CD4-positive, alpha-beta T cell treated with Interleukin-4 for 1 hour (primary cell): ENCODE measurements at regions not wholly inside any gene's neighbourhood (a gene's known extent, or its start where the extent isn't known, plus 50 kb on each side); places are given as distances from the start of the nearest gene placed in this dataset.

ENCODE experiments used
- DNase-seq, 2 donors: peaks; one replicate each; pipeline ENCODE4 v3.0.0-alpha.2; 2020 to 2022

DNA sequence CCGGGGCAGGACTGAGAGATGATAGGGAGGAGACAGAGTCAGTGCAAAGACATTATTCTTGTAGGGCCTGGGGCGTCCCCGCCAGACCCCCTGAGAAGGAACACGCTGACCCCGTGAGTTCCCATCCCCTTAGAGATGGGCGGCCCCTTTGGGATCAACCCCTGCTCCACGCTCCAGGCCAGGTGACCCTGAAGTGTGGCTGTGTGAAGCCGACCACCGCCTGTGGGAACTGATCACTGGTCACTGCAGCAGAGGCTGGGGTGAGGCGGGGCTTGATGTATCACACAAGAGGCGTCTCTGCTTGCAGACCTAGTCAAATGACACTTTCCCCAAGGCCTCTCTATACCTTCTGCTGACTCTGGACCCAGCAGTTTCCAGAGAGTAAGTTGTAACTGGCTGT lies 157.4 kb upstream of the TWIST2 start:
- DNase-seq: no peak

GRCh38 chr2:238691596-238692491 lies 156.0 kb upstream of the TWIST2 start:
- DNase-seq: no peak

- DNase-seq: no peak
Measured at GRCh38 chr2:238692562-238692961, 155.3 kb upstream of the TWIST2 start.

- no peak for DNase-seq
Measured at GRCh38 chr2:238693337-238694093, 154.4 kb upstream of the TWIST2 start.

DNA sequence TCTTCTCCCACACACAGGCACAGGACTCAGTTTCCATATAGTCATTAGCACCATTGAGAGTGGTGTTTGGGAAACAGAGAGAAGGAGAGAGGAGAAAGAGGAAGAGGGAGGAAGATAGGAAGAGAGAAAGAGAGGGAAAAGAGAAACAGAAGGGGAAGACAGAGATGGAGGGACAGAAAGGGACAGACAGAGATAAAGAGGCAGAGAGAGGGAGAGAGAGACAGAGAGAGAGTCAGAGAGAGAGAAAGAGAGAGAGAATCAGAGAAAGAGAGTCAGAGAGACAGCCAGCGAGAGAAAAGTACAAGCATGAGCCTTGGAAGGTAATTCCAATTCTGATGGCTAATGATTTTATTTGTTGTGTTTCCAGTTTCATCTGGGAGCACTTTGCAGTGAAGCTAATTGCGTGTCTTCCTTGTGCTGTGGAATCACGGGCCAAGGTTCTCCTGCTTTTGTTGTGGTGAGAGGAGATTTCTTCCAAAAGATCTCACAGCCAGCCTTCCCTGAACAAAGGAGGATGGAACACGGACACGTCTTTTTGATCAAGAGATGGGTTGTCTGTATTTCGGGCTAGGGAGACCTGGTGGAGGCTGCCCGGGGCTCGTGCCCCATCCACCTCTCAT lies 153.6 kb upstream of the TWIST2 start:
- DNase-seq: no peak

DNA sequence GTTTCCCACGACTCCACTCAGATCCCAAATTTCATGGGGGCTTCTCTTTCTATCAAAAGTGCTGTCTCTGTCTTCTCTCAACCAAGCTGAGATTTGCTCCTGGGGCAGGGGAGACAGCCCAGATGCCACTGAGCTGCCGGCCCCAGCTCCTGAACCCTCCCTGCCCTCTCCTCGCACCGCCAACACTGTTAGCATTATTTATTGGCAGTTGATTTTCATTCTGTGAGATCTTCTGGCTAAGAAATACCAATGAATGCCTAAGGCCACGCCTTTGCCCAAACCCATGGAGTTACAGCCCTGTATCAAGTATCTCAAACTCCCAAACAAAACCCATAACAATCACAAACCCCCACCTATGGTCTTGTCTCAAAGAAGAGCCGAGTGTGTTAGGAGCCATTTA lies 153.0 kb upstream of the TWIST2 start:
- no peak for DNase-seq

GRCh38 chr2:238695538-238695937 lies 152.3 kb upstream of the TWIST2 start:
- DNase-seq: no peak

DNA sequence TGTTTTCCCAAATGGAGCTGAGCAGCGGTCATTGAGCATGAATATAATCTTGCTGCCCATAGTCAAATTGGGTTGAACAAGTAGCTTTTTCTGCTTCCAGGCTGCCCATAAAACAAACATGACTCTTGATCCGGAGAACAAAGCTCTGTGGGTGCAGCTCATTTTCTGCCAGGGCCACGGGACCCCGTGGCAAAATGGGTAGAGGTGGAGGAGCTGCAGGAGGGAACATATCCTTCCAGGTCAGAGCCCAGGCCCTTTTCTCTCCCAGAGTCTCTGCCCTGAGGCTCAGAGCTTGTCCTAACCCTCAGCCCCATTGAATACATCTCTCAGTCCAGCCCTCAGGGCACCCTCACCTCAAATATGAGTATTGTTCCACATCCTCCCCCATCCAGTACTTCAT lies 151.6 kb upstream of the TWIST2 start:
- DNase-seq: no peak

DNA sequence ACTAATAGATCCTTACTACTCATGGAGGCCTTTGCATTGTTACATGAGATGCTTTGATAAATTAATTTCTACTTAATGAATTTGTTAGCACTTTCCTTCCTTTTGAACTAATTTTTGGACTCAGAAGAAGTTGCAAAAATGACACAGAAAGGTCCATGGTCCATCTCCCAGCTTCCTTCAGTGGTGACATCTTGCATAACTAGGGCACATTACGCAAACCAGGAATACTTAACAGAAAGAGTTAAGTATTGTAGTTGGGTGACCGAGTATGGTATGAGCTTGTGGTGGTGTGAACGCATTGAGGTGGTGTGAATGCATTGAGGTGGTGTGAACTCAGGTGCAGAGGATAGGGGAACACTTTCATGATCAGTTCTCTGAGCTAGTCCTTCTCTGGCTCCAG lies 151.1 kb upstream of the TWIST2 start:
- DNase-seq: no peak

DNA sequence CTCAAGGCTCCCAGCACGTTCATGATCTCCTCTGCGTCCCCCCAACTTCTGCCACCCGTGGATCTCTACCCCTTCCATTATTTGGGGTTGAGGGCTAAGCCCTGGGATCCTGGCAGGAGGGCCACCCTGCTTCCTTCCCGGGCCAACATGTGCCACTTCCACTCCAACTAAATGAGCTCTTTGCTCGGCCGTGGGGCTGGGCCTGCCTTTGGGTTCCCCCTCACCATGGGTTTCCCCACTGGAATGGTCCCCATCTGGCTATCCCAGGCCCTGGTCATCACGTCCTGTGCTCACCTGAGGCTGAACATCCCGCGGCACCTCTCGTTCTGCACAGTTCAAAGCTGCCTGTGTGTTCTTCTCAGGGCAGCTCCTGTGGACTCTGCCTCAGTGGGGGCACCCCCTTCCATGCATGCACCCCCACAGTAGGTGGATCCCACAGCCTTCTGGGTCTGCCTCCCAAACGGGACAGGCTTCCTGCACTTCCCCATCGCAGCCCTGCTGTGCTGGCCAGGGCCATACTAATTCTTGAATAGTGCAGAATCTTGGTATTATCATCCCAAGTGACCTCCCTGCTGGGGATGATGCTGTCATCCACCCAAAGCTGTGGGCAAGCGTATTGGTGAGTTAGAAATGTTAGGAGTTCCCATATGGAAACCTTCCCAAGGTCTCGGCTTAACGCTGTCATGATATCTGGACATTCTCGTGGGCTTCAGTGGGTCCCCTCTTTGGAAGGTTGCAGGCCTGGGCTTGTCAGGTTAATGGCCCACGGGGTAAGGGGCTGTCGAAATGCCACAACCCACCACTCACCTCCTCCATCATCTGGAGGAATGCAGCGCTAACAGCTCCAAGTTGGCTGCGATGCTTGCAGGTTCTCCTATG lies 150.5 kb upstream of the TWIST2 start:
- no peak for DNase-seq

- DNase-seq: no peak
Measured at GRCh38 chr2:238698072-238698352, 149.9 kb upstream of the TWIST2 start.

DNA sequence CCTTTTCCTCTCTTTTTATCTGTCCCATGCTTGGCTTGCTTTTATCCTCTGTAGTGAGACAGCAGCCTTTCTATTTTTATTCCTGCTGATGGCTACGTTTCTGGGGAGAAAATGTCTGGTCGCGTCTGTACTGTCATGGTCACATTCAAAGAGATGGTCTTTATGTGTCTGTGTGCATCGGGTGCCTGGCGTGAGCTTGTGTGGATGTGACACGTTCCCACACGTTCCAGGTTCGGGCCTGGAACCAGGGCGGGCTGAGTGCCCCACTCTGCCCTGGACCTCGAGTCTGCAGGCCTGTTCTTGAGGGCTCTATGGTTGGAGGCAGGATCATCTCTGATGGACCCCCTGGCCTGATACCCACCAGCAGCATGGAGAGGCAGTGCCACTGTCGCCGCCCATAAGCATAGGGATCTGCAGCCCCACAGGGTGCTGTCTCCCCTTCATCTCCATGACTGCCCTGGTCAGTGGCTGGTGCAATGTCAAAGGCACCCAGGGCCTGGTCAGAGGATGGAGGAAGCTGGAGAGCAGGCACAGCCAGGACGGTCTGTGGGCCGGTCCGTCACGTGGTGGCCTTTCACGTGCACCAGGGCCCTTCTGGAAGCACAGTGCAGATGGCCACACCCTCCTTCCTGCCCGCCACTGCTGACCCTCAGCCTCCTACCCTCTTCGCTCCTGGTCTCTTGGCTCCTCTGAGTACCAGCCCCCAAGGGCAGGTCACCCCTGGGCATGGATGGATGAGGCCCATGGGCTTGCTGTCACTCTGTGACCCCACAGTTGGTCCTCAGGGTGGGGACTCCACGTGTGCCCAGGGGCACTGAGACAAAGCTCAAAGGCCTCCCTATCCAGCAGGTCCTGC lies 149.2 kb upstream of the TWIST2 start:
- DNase-seq: no peak

DNA sequence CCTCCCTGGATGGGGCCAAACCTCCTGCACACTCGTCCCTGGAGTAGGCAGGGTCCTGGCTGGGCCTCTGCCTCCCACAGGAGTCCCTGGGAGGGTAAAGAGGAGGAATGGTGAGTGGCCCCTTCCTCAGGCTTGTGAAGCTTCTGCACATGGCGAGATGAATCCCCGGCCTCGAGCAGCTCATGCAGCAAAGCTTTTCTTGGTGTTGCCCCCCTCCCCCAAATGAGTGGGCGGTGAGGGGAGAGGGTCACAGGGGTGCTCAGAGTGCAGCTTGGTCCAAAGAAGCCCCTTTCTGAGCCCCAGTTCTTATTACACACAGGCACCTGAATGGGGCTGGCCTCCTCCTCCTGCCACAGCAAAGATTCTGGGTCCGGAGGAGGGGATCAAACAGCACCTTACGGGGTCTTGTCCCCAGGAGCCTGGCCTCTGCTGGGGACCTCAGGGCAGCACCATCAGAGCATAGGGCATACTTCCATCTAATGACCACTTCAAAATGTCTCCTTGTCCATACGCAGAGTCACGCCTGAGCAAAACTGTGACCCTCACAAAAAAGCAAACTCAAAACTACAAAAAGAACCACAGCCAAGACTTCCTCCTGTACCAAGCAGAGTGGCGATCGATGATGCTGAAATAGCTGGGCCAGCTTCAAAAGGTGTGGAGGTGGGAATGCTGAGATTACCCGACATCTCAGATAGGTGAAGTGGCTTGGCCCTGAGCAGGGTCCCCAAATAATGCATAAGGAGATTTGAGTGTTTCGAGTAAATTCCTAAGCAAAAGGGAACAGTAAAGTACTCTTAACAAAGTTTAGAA lies 148.4 kb upstream of the TWIST2 start:
- no peak for DNase-seq

GRCh38 chr2:238700117-238700457 lies 147.8 kb upstream of the TWIST2 start:
- no peak for DNase-seq

DNA sequence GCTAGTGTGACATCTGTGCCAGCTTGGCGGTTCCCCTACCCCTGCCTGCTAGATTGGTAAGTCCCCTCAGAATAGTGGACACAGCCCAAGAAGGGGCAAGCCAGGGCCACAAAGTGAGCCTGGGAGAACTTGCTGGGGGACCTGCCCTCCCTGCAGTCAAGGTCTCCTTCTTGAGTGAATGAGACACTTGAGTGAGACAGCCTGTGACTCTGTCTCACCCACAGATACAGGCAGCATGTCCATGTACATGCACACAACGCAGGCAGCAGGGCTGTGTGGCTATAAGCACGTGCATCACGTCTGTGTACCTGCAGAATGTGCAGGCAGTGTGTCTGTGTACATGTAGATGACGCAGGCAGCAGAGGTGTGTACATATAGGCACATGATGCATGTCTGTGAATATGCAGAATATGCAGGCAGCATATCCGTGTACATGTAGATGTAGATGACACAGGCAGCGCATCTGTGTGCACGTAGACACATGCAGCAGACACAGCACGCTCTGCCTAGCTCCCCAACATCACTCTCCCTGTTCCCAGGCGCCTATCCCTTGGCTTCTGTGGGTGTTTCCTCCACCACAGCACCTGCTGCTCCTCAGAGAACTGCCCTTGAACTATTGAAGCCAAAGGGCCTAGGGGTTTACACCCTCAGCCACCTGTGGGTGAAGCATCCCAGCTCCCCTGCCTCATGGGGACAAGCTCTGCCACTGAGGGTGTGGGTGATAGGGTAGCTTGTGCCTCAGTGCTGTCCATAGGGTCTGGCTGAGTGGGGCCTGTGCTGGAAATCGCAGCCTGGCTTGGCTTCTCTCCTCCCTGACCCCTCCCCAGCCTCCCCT lies 147.2 kb upstream of the TWIST2 start:
- DNase-seq: no peak

- no peak for DNase-seq
Measured at GRCh38 chr2:238701341-238702206, 146.3 kb upstream of the TWIST2 start.

DNA sequence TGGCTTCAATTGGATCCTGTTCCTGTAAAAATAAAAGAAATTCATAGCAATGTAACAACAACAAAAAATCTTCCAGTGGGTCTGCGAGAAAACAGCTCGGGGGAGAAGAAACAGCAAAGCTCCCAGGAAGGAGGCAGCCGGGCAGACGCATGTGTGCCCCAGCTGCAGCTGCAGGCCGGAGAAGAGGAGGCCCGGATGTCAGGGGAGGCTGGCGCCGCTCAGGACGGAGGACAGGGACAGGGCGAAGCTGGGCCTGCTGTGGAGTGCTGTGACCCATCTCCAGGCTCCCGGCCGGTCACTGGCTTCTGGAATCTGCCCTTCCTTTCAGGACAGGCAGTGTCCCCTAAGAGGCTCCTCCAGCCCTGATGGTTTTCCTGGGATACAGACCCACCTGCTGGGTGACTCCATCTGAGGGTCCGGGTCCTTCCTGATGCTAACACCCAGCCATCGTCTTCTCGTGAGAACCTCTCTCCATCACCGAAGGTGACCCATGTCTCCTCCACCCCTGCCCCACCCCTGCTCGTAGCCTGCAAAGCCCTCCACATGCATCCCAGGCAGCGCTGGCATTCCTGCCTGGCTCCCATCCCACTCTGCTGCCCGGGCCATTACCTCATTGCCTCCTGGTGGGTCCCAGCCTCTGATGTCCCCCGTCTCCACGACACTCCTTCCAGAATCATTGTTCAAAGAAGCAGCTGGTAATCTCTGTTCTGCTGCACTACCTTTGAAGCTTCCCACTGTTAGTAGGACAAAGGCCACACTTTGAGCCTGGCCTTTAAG lies 145.4 kb upstream of the TWIST2 start:
- DNase-seq: no peak

DNA sequence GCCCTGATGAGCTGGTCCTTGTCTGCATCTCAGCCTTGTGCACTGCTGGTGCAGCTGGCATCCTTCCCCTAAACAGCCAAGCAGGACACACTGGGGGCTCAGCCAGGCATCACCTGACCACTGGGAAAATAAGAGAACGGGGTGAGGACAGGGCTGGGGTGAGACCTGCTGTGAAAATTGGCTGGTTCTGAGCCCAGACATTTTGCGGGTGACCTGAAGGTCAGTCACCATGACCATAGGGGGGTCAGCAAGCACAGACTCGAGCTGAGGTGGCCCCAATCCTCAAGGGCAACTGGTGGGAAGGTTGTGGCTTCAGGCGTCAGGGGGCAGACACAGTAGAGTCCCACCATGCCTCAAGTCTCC lies 144.9 kb upstream of the TWIST2 start:
- no peak for DNase-seq

- DNase-seq: no peak
Measured at GRCh38 chr2:238703436-238703835, 144.4 kb upstream of the TWIST2 start.
